CD4-positive, alpha-beta T cell (primary cell): ENCODE measurements at regions not wholly inside any gene's neighbourhood (a gene's known extent, or its start where the extent isn't known, plus 50 kb on each side); places are given as distances from the start of the nearest gene placed in this dataset.

ENCODE experiments used
- ATAC-seq: fragments of 200-7000 bp; cut with Tn5 transposase; one replicate; pipeline ENCODE4 v1.10.0; 2022; ENCODE audit warnings: mild to moderate bottlenecking; ENCODE audit not compliant: poor library complexity
- CTCF ChIA-PET: fragments of 350-600 bp; sonication (Branson Sonifier 250); formaldehyde crosslinking; loops from one replicate; lab custom pipeline; 2021; ENCODE audit warnings: antibody characterized with exemption, inconsistent platforms; lab: Charles Lee
- POLR2A ChIA-PET: fragments of 350-600 bp; sonication (Branson Sonifier 250); formaldehyde crosslinking; loops from one replicate; lab custom pipeline; 2021; ENCODE audit warnings: antibody characterized with exemption, inconsistent platforms; lab: Charles Lee
- DNase-seq, 14 experiments: peaks; one replicate each; pipeline ENCODE4 v3.0.0-alpha.2; 2013 to 2020; ENCODE audit warnings: mixed read lengths in 2 of 14
- H3K27ac ChIP-seq, 2 donors: one replicate each; pipeline versions ENCODE4 v1.5.1 to v1.7.0; 2013; ENCODE audit warnings: low read length in 2 of 2, low read depth in 1 of 2, mild to moderate bottlenecking in 1 of 2
- H3K27me3 ChIP-seq, 2 experiments: 1 replicate in 1 of 2; 2 replicates in 1 of 2; pipeline versions ENCODE4 v1.6.1 to v1.7.0; 2013; ENCODE audit warnings: low read length in 2 of 2, control low read depth in 1 of 2, mild to moderate bottlenecking in 1 of 2, moderate library complexity in 1 of 2; ENCODE audit not compliant: insufficient read depth in 2 of 2, control insufficient read depth in 1 of 2
- H3K36me3 ChIP-seq: one replicate; pipeline ENCODE4 v1.6.1; 2013; ENCODE audit warnings: low read length, control low read depth; ENCODE audit not compliant: insufficient read depth
- H3K4me1 ChIP-seq: one replicate; pipeline ENCODE4 v1.6.1; 2013; ENCODE audit warnings: low read length, control low read depth; ENCODE audit not compliant: insufficient read depth
- H3K4me3 ChIP-seq: one replicate; pipeline ENCODE4 v1.5.1; 2013; ENCODE audit warnings: mild to moderate bottlenecking, low read length, moderate library complexity
- H3K9me3 ChIP-seq, 2 experiments: 1 replicate in 1 of 2; 2 replicates in 1 of 2; pipeline versions ENCODE4 v1.6.1 to v1.7.0; 2013; ENCODE audit warnings: low read length in 2 of 2, mild to moderate bottlenecking in 2 of 2, control low read depth in 1 of 2, moderate library complexity in 1 of 2; ENCODE audit not compliant: control insufficient read depth in 1 of 2, insufficient read depth in 1 of 2
- H3K27ac Mint-ChIP-seq: one replicate; pipeline ENCODE4 v1.8.0; 2020; ENCODE audit warnings: mixed read lengths
- H3K27me3 Mint-ChIP-seq: one replicate; pipeline ENCODE4 v1.8.0; 2021; ENCODE audit warnings: mixed read lengths
- H3K36me3 Mint-ChIP-seq: one replicate; pipeline ENCODE4 v1.8.0; 2021; ENCODE audit warnings: low read depth, mixed read lengths
- H3K4me1 Mint-ChIP-seq: one replicate; pipeline ENCODE4 v1.8.0; 2021; ENCODE audit warnings: low read depth, mixed read lengths
- H3K4me3 Mint-ChIP-seq: one replicate; pipeline ENCODE4 v1.8.0; 2020; ENCODE audit warnings: mild to moderate bottlenecking, mixed read lengths
- H3K9me3 Mint-ChIP-seq: one replicate; pipeline ENCODE4 v1.8.0; 2020; ENCODE audit warnings: mixed read lengths
- intact Hi-C, 2 experiments: fragments of 100-400 bp; cut with DNase I in 1 of 2; cut with micrococcal nuclease in 1 of 2; formaldehyde crosslinking; loops; one replicate each; pipeline versions ENCODE4 v1.15.1 to v1.9.0; 2023 to 2025; cut with DNase I, micrococcal nuclease
- TF ChIP-seq, protein P1 (sequence below): fragments of 200-600 bp; IDR thresholded peaks from one replicate; pipeline ENCODE4 v1.8.0; 2022; ENCODE audit warnings: antibody characterized with exemption, mild to moderate bottlenecking

DNA sequence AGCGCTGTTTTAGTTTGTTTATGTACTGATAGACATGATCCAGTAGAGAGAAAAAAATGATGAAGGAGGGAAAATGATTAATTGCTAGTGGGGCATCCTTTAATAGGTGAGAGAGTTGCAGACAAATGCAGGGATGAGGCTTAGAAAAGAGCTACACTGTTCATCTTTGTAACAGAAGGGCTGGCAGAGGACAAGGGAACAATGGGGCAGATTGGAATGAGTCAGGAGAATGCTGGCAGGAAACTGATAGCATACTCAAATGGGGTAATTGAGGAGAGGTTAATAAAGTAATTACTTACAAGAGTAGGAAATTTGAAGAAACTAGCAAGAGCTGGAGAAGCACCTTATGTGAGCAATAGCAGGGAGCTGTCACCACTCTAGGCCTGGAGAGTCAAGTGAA, 170.9 kb downstream of the OXSM start:
- no peaks in the 10 kb centered on the region for H3K36me3 Mint-ChIP-seq
- POLR2A ChIA-PET = no interaction called here
- DNase-seq = no peak
- no peaks in the 10 kb centered on the region for H3K27me3 Mint-ChIP-seq
- no peaks in the 10 kb centered on the region for H3K4me1 ChIP-seq
- H3K27ac Mint-ChIP-seq = no peak overlapping the region
- CTCF ChIA-PET = no interaction called here
- intact Hi-C loops = no loop called here
- H3K36me3 ChIP-seq = no peaks in the 10 kb centered on the region
- H3K4me1 Mint-ChIP-seq = no peaks in the 10 kb centered on the region
- H3K27ac ChIP-seq = no peak overlapping the region
- H3K27me3 ChIP-seq = no peaks in the 10 kb centered on the region
- no peak overlapping the region for H3K4me3 Mint-ChIP-seq
- TF ChIP-seq, protein P1, sequence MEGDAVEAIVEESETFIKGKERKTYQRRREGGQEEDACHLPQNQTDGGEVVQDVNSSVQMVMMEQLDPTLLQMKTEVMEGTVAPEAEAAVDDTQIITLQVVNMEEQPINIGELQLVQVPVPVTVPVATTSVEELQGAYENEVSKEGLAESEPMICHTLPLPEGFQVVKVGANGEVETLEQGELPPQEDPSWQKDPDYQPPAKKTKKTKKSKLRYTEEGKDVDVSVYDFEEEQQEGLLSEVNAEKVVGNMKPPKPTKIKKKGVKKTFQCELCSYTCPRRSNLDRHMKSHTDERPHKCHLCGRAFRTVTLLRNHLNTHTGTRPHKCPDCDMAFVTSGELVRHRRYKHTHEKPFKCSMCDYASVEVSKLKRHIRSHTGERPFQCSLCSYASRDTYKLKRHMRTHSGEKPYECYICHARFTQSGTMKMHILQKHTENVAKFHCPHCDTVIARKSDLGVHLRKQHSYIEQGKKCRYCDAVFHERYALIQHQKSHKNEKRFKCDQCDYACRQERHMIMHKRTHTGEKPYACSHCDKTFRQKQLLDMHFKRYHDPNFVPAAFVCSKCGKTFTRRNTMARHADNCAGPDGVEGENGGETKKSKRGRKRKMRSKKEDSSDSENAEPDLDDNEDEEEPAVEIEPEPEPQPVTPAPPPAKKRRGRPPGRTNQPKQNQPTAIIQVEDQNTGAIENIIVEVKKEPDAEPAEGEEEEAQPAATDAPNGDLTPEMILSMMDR = no peak
- H3K9me3 ChIP-seq = no peaks in the 10 kb centered on the region
- H3K4me3 ChIP-seq = no peak overlapping the region
- H3K9me3 Mint-ChIP-seq = no peaks in the 10 kb centered on the region
- ATAC-seq = no peak

DNA sequence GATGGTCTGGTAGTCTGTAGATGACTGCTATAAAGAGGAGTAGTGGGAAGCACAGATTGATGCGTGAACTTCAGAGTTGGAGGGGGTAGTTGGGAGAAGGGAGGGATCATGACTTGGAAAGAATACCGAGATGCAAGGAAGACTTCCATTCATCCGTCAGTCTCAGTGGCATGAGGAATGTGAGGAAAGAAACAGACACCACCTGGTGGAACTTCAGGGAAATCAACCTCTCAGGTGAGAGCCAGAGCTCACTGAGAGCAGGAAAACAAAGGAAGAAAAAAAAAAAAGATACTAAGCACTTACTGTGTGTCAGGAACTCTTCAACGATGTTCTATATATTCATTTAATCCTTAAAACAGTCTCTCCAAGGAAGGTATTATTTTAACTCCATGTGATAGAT, 172.4 kb downstream of the OXSM start:
- Mint-ChIP-seq H3K4me1 (no peaks in the 10 kb centered on the region), H3K27ac (no peak overlapping the region), H3K27me3 (no peaks in the 10 kb centered on the region), H3K9me3 (no peaks in the 10 kb centered on the region), H3K4me3 (no peak overlapping the region), H3K36me3 (no peaks in the 10 kb centered on the region)
- TF ChIP-seq, protein P1 = no peak
- intact Hi-C loops = no loop called here
- Histone ChIP-seq H3K36me3 (no peaks in the 10 kb centered on the region), H3K4me3 (no peak overlapping the region), H3K9me3 (no peaks in the 10 kb centered on the region), H3K27ac (no peak overlapping the region), H3K27me3 (no peaks in the 10 kb centered on the region), H3K4me1 (no peaks in the 10 kb centered on the region)
- CTCF ChIA-PET = no interaction called here
- POLR2A ChIA-PET = no interaction called here
- DNase-seq (no peak), ATAC-seq (no peak)

DNA sequence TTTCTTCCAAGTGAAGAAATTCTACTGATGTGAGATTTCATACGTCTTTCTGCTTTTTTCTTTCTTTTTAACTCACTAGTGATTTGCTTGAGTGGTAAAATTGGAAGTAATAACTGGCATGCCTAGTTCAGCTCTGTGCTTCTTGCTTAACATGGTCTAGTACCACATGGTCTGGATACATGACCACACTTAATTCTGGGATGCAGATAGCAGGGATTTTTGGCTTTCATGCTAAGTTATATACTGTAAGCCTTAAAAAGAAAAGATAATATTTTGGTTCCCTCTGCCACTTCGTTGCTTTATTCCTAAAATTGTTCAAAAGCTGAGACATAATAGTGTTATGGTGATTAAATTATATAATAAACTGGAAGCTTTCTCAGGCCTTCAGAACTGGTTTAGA, 174.3 kb downstream of the OXSM start:
- ChIA-PET CTCF (no interaction called here), POLR2A (no interaction called here)
- Mint-ChIP-seq H3K4me3 (no peak overlapping the region), H3K27ac (no peak overlapping the region), H3K9me3 (no peaks in the 10 kb centered on the region), H3K36me3 (no peaks in the 10 kb centered on the region), H3K4me1 (no peaks in the 10 kb centered on the region), H3K27me3 (no peaks in the 10 kb centered on the region)
- DNase-seq (no peak), ATAC-seq (no peak)
- Histone ChIP-seq H3K27ac (no peak overlapping the region), H3K4me3 (no peak overlapping the region), H3K9me3 (no peaks in the 10 kb centered on the region), H3K4me1 (no peaks in the 10 kb centered on the region), H3K27me3 (no peaks in the 10 kb centered on the region), H3K36me3 (no peaks in the 10 kb centered on the region)
- TF ChIP-seq, protein P1 = no peak
- intact Hi-C loops = no loop called here
